MV-4-11 (cell line): ENCODE measurements at regions not wholly inside any gene's neighbourhood (a gene's known extent, or its start where the extent isn't known, plus 50 kb on each side); places are given as distances from the start of the nearest gene placed in this dataset.

ENCODE experiments used
- DNase-seq: peaks from one replicate; lab custom pipeline; 2025; lab: John Stamatoyannopoulos, UW

GRCh38 chr12:127411166-127411915 lies 855.6 kb upstream of the TMEM132C start:
- no peak for DNase-seq

- DNase-seq: no peak
Observed at GRCh38 chr12:127411981-127412380, 855.0 kb upstream of the TMEM132C start.

GRCh38 chr12:127412866-127413265 lies 854.1 kb upstream of the TMEM132C start:
- no peak for DNase-seq

DNA sequence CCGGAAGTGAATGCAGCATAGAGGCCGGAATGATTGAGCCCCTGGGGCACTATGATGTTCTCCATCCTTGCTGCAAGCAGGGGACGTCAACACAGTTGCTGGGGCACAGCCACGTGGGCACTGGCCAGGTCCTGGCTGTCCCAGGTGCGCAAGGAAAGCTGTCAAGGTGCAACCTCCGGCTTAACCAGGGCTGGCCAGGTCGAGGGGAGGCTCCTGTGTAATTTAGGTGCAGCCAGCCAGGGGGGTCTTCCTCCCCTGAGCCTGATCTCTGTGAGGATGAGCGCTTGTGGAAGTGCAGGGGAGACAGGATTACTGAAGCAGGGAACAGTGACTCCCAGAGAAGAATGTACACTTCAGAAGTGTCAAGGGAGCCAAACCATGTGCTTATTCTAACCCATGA lies 852.8 kb upstream of the TMEM132C start:
- DNase-seq: no peak

GRCh38 chr12:127414636-127415035 lies 852.3 kb upstream of the TMEM132C start:
- no peak for DNase-seq

DNA sequence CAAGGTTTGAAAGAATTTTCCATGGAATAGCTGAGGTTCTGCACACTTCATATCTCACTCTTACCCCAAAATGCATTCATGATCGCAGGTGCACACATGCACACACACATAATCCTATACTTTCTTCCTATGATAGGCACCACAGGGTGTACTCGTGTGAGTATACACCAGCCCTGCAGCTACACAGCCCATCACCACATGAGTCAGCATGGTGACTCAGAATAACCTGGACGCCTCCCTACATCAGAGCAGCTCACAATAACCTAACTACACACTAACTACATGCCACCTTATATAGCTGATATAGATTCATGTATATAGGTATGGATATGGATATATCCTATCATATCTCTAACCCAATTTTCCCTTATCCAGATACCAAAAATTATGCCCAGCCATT lies 850.2 kb upstream of the TMEM132C start:
- no peak for DNase-seq

DNA sequence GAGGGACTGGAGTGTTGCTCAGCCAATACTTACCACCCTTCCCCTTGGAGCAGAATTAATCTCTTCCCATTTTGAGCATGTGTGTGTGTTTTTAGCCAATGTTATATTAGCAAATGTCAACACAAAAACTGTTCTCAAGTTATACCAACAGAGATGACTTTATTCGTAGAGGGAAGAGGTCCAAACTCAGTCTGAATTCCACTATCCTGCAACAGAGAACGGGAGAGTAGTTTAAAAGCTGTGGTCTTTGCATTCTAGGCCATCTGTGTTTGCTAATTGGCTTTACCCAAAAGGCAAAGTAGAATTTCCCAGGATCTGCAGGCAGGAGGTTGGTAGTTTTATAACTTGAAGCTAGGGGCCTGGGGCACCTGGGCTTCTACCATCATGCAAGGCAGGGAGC lies 847.9 kb upstream of the TMEM132C start:
- no peak for DNase-seq

DNA sequence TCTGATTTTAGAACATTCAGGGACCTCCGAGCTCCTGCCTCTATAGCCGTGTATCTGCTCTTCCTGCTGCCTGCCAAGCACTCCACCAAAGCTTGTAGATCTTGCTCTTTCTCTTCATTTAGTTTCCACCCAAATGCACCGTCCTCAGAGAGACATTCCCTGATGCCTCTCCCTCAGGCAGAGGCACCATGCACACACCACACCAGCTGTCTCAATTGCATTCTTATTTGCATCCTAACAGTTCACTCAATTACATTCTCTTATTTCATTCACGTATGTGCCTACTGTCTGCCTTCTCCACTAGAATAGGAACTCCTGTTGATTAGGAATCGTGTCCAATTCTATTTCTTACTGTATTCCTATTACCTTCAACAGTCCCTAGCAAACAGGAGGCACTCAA lies 845.4 kb upstream of the TMEM132C start:
- no peak for DNase-seq

- DNase-seq: no peak
Observed at GRCh38 chr12:127422935-127423566, 843.9 kb upstream of the TMEM132C start.

- no peak for DNase-seq
Observed at GRCh38 chr12:127425474-127425873, 841.5 kb upstream of the TMEM132C start.

GRCh38 chr12:127428420-127428819 lies 838.5 kb upstream of the TMEM132C start:
- DNase-seq: no peak

DNA sequence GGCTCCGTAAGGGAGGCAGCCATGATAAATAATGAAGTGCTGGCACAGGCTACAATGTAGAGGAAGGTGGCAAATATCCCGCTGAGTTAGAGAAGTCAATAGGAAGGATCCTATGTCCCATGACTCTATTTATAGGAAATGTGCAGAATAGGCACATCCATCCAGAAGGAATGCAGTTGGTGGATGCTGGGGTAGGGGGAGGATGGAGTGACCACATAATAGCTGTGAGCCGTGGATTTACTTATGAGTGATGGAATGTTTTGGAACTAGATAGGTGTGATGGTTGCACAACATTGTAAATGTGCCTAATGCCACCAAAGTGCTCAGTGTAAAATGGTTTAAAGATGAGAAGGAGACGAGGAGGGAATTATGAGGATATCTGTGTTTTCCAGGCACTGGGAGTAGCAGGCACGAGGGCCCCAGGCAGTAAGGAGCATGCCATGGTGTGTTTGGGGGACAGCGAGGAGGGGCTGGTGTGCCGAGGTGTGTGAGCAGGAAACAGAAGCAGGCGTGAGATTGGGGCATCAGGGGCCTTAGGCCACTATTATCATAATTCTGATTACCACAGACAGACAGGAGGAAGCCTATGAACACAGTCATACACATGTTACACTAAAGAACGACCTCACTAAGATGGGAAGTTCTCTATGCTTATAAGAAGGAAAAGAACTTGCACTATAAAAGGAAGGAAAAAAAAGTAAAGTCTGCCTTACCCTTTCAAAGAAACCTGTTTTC lies 837.3 kb upstream of the TMEM132C start:
- no peak for DNase-seq

- no peak for DNase-seq
Observed at GRCh38 chr12:127430401-127430800, 836.6 kb upstream of the TMEM132C start.

GRCh38 chr12:127431177-127431576 lies 835.8 kb upstream of the TMEM132C start:
- no peak for DNase-seq

DNA sequence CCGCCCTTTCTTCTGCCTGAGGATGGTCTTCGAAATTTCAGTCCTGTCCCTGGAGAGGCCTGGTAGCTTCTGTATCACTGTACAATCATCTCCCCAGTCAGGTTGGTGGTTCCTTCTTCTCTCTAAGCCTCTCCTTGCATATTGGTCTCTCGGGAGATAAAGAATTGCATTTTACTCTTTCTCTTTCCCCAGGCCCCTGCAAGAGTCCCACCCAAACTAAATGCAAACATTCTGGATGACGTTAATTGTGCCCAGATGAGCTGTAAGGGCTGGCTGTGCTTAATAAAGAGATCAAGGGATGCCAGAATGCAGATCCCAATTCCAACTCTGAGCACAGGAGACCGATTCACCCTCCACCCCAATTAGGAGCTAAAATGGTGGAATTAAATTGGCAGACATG lies 835.4 kb upstream of the TMEM132C start:
- DNase-seq: no peak

- DNase-seq: no peak
Observed at GRCh38 chr12:127435439-127435838, 831.5 kb upstream of the TMEM132C start.

DNA sequence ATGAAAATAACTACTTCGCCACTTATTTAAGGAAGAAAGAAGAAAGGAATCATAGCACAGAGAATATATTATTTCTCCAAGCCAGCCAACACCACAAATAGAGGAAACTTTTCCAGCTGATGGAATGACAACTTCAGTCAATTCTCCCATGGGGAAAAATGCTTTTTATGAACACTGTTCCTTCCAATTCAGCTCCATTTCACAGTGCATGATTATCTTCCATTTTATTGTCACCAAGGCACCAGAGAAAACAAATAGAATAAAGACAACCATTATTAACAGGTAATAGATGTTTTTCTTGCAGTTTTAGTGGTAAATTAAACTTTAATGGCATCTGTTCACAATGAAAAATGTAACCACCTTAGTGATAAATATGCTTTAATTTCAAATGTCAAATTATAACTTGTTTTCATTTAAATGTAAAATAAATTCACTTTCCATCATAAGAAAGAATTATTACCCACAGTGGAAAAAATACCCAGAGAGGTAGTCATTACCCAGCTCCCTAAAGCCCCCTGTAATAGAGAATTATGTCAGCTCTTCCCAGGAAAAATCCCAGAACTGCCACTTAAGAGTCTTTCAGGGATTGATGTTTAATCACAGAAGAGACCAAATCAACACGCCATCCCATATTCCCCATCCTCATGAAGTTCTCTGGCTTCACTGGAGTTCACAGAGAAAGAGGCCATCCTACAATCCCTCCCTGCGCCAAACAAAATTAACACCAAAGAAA lies 828.3 kb upstream of the TMEM132C start:
- no peak for DNase-seq

DNA sequence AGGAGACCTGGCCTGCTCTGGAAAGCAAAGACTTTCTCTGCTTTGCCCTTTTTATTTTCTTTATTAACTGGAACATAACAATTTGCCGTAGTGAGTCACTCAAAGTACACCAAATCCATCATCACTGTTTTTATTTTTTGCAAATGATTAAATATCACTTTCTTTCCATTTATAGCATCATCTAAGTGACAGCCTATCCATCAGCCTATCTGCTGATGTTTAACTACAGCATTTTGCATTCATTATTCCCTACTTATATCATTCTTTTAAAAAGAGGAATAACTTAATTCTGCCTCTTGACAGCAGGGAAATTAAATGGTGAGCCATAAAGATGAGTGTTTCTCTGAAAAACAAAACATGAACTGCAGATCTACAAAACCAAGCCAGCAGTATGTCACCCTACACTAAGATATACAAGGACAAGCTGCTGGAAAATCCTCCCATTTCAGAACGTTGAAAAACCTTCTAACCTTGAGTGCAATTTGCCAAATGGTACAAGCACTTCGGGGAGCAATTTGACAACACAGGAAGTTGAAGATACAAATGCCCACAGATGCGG lies 821.3 kb upstream of the TMEM132C start:
- no peak for DNase-seq

- no peak for DNase-seq
Observed at GRCh38 chr12:127448906-127449305, 818.1 kb upstream of the TMEM132C start.

GRCh38 chr12:127450826-127451225 lies 816.1 kb upstream of the TMEM132C start:
- DNase-seq: no peak

GRCh38 chr12:127455347-127456265 lies 811.4 kb upstream of the TMEM132C start:
- no peak for DNase-seq
